NCI-H748 treated with DMSO at 0.1 percent for 48 hours (cell line): ENCODE measurements at regions not wholly inside any gene's neighbourhood (a gene's known extent, or its start where the extent isn't known, plus 50 kb on each side); places are given as distances from the start of the nearest gene placed in this dataset.

ENCODE experiments used
- DNase-seq: peaks from one replicate; lab custom pipeline; 2025; lab: John Stamatoyannopoulos, UW

GRCh38 chr5:156135531-156135930 lies 191.4 kb upstream of the SGCD start:
- DNase-seq, result no peak

DNA sequence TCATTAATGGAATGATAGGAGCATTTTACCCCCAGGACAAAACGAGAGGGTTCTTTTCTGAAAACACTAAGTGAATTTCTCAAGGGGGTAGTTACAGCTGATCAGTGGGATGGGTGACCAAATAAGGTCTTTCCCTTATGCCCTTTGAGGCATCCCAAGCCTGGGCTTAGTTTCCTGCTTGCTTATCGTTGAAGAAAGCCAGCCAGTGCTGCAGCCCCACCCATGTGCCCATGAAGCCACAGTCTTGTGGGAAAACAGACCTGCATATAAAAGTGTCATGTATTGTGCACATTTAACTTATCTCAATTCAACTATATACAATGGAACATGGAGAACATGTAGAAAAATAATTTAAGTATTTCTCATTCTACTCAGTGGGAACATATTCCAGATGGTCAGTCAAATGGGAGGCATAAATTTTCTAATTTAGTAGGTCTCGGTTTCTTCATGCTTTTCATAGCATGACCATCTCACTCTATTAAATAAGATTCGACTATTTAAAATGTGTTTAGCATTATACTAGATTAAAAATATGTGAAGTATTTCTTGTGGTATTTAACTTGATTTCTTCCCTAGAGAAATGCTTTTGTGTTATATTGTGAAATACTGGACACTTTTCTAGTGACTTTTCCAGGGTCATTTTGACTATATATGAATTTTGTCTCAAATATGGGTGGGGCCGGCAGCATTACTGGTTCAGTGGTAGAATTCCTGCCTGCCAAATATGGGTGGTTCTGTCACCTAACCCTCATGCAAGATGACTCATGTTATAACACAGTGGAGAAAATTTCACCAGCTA lies 189.7 kb upstream of the SGCD start:
- DNase-seq, result no peak

DNA sequence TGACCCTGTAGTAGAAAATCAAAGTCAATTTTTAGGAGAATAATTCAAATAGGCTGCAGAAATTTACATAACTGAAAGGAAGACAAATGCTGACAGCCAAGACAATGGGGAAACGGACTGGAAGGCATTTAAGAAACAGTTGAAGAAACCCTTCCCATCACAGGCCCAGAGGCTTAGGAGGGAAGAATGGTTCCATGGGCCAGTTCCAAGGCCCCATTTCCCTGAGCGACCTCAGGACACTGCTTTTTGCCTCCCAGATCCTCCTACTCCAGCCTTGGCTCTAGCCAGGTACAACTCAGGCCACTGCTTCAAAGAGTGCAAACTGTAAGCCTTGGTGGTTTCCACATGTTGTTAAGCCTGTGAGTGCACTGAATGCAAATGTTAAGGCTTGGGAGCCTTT lies 184.1 kb upstream of the SGCD start:
- DNase-seq, result no peak

- no peak for DNase-seq
Observed at GRCh38 chr5:156147261-156147943, 179.6 kb upstream of the SGCD start.

GRCh38 chr5:156147944-156148285 lies 179.0 kb upstream of the SGCD start:
- DNase-seq, result no peak

DNA sequence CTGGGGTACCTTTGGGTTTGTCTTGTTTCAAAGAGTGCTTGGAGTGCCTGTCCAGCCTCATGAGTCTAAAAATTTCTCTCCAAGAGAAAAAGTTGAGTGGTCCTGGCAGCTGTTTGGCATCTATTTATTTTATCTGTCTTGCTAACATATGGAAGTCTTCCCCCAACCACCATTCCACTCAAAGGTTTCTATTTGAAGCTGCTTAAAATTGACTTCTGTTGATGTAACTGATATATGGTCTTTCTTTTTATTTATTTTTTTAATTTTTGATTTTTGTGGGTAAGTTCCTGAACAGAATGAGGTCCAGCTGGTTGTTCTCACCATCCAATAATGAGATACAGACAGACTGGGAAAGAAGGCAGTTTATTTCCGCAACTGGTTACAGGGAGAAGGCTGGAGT lies 178.7 kb upstream of the SGCD start:
- no peak for DNase-seq

GRCh38 chr5:156149213-156149612 lies 177.8 kb upstream of the SGCD start:
- DNase-seq, result no peak

GRCh38 chr5:156153602-156154001 lies 173.4 kb upstream of the SGCD start:
- no peak for DNase-seq

GRCh38 chr5:156154757-156155156 lies 172.2 kb upstream of the SGCD start:
- DNase-seq, result no peak

DNA sequence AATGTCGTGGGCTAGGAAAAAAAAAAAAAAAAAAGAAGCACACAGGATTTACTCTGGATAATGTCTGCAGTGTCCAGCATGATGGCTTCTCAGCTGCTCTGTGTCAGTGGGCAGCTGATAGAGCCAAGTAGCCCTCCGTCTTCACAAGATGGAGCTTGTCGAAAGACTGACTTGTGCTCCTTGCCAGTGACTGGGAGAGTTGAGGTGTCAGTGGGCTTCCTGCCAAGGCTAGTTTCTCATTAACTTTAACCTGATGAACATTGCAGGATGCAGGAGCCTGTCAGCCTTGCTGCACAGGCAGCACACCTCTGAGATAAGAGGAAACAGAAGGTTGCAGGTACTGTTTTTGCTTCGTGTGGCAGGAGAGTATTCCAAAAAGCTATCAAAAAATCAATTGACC lies 171.4 kb upstream of the SGCD start:
- DNase-seq, result no peak

- no peak for DNase-seq
Observed at GRCh38 chr5:156164306-156164705, 162.7 kb upstream of the SGCD start.

GRCh38 chr5:156169495-156169894 lies 157.5 kb upstream of the SGCD start:
- DNase-seq, result no peak

DNA sequence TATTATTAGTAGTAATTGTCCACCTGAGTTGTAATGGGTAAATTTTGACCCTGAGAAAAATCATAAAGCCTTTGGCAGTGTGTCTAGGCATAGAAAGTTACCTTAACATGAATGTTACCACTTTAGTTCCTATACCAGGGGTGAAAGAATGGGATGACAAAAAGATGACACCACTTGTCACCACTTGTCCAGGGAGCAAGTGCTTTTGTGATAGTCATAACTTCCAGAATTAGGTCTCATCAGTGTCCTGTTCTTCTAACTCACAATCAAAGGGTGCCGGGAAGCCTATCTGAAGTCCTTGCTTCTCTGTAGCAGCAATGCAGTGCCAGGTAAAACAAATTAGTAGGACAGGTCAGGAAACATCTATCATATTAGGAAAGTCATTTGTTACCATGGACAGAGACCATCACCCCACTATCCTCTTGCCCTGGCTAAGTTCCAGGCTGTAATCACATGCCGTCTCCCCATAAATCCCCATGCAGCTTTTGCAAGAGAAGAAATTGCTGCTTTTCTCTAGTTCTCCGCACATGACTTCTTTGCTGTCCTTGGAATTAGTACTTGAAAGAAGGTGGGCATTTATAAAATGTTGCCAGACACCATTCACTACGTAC lies 156.5 kb upstream of the SGCD start:
- DNase-seq, result no peak

DNA sequence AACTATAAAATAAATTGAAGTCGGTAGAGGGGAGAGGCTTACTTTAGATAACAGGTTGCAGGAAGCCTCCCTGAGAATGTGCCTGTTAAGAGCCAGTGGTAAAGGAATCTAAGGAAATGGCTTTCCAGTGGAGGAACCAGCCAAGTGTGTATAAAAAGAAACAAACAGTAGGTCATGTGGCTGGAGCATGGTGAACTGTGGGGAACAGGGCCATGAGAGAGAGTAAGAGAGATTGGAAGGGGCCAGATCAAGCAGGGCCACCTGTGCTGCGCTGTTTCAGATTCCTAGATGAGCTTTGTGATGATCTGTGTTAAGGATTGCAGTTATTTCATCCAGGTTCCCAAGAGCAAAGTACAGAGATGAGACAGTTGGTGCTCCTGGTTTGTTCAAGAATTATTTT lies 152.7 kb upstream of the SGCD start:
- no peak for DNase-seq

- no peak for DNase-seq
Observed at GRCh38 chr5:156178117-156178516, 148.8 kb upstream of the SGCD start.

DNA sequence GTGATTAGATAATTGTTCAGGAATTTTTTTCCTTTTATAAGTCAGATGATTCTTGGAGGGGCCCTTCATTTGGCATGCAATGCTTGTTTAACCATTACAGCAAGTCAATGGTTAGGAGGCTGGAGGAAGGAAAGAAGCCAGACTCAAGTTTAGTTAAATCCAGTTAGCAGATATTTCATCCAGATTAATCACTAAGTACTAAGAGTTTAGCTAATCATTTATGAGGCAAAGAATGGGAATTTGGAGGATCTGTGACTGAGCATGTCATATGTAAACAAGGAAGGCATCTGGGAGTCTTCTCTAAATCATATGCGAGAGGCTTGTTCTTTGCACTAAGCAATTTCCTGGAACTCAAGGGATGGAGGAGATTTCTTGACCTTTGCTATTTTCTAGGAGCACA lies 145.3 kb upstream of the SGCD start:
- no peak for DNase-seq

DNA sequence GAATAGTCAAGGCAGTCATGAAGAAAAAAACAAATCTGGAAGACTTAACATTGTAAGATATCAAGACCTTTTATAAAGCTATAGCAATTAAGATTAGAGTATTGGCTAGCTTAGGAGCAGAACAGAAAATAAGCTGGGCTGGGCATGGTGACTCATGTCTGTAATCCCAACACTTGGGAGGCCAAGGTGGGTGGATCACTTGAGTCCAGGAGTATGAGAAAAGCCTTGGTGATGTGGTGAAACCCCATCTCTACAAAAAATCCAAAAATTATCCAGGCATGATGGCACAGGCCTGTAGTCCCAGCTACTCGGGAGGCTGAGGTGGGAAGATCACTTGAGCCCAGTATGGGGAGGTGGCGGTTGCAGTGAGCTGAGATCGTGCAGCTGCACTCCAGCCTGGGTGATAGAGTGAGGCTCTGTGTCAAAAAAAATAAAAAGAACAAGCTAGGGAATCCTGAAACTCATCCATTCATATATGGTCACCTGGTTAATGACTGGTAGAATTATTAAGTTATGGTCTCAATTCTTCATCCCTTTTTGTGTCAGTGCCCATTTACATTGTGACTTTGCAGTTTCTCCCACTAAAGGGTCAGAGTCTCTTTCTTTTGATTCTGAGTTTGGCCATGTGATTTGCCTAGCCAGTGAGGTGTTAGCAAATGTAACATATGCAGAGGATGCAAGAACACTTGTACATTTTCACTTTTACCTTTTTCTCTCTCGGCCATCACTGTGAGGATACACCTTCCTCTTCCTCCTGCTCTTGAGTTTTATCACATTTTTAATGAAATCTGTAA lies 144.6 kb upstream of the SGCD start:
- DNase-seq, result no peak

DNA sequence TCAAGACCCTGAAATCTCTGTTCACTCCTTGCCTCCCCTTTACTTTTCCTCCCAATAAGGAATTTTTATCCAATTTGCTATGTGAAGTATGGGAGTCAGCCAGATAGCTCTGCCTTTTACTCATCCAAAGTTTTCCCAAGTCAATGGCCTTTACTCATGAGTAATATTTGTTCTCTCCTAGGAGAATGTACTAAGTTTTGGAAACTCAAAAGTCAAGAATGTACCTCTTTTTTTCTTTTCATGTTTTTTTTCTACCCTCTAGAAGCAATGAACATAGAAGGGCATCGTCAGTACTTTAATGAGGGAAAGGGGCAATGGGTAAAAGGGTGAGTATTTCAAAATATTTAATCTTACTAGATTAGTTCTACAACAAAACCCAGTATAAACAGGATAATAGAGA lies 140.2 kb upstream of the SGCD start:
- no peak for DNase-seq

- no peak for DNase-seq
Observed at GRCh38 chr5:156188016-156188415, 138.9 kb upstream of the SGCD start.

DNA sequence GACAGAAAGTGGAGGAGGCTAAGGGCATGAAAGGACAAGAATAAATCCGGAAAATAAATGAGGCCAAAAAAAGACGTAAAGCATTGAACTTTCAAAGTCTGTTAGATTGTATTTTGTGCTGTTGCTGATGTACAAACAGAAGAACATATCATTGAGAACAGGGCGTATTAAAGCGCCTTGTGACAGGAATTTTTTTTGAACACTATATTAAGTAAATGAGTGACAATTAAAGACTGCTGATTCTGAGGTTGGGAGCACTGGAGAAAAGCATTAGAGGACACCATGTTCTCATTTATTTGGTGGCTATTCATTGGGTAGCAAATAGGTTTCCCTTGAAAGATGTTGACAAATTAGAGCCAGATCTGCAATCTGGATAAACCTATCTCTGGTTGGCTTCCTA lies 137.3 kb upstream of the SGCD start:
- DNase-seq, result no peak

GRCh38 chr5:156191547-156191946 lies 135.4 kb upstream of the SGCD start:
- no peak for DNase-seq

DNA sequence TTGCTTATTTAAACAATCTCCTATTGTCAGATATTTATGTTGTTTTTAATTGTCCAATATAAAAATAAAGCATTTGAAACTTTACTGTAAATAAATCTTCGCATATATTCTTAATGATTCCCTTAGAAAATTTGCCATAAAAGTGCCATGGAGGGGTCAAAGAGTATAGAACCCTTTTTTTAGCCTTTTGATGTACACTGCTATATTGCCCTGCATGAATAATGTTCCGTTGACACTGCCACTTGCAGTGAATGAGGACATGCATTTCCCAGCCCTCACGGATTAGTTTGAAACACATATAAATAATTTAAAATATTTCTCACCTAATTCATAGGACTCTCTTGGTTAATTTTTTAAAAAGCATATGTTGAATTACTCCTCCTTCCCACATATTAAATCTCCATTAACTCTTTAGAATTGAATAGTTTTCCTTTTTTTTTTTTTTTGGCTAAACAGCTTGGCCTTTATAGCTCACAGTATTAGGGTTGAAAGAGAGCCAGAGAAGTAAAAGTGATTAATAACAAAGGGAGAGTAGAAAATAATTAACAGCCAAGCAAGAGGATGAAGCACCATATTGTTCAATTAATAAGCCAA lies 129.8 kb upstream of the SGCD start:
- DNase-seq, result no peak
